ENCODE measurements at regions not wholly inside any gene's neighbourhood (a gene's known extent, or its start where the extent isn't known, plus 50 kb on each side); places are given as distances from the start of the nearest gene placed in this dataset.

GRCh38 chr1:18580047-18580446 lies 50.6 kb upstream of the PAX7 start:
- DNase-seq (ENCODE audit: low read depth), result no peak
- no peak for TF ChIP-seq CTCF (conservative IDR thresholded peaks at IDR 0.05; ENCODE audit: low read depth, low read length)
- H3K4me3 ChIP-seq (ENCODE audit: low read depth, low read length), result no peak overlapping the region

GRCh38 chr1:18580691-18581419 lies 49.8 kb upstream of the PAX7 start:
- TF ChIP-seq CTCF (conservative IDR thresholded peaks at IDR 0.05; ENCODE audit: low read depth, low read length), result no peak

More at GRCh38 chr1:18580691-18581419, 49.8 kb upstream of the PAX7 start:
- H3K4me3 ChIP-seq (ENCODE audit: low read depth, low read length), result no peak overlapping the region
- DNase-seq (ENCODE audit: low read depth), result no peak
